ENCODE measurements at regions not wholly inside any gene's neighbourhood (a gene's known extent, or its start where the extent isn't known, plus 50 kb on each side); places are given as distances from the start of the nearest gene placed in this dataset.

DNA sequence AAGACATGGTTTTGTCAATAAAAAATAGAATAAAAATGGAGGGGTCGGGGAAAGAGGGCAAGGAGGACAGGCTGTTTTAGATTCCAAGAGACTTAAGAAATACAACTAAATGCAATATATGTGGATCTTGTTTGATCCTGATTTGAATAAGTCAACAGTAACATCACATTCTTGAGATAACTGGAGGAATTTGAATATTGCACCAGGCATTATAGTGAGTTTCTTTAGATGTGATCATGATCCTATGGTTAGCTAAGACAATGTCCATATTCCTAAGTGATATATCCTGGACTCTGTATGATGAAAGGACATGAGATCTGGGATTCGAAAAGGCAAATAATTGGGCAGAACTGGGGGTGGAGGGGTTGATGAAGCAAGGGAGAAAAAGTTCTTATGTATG, 311.8 kb downstream of the PLPP3 start:
- TF ChIP-seq, protein P1, sequence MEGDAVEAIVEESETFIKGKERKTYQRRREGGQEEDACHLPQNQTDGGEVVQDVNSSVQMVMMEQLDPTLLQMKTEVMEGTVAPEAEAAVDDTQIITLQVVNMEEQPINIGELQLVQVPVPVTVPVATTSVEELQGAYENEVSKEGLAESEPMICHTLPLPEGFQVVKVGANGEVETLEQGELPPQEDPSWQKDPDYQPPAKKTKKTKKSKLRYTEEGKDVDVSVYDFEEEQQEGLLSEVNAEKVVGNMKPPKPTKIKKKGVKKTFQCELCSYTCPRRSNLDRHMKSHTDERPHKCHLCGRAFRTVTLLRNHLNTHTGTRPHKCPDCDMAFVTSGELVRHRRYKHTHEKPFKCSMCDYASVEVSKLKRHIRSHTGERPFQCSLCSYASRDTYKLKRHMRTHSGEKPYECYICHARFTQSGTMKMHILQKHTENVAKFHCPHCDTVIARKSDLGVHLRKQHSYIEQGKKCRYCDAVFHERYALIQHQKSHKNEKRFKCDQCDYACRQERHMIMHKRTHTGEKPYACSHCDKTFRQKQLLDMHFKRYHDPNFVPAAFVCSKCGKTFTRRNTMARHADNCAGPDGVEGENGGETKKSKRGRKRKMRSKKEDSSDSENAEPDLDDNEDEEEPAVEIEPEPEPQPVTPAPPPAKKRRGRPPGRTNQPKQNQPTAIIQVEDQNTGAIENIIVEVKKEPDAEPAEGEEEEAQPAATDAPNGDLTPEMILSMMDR (conservative IDR thresholded peaks at IDR 0.05; ENCODE audit: low read length), result no peak
- no peak for TF ChIP-seq EZH2phosphoT487 (IDR thresholded peaks at IDR 0.05; ENCODE audit: borderline replicate concordance)

Data from Loucy (cell line).